Upper lobe of right lung (tissue), 1 donor: ENCODE measurements at regions not wholly inside any gene's neighbourhood (a gene's known extent, or its start where the extent isn't known, plus 50 kb on each side); places are given as distances from the start of the nearest gene placed in this dataset.

Experiments used
- ATAC-seq: fragments of 200-7000 bp; cut with Tn5 transposase; one replicate; pipeline ENCODE4 v1.9.1; 2020; ENCODE audit warnings: mild to moderate bottlenecking, moderate library complexity
- DNase-seq: peaks from one replicate; pipeline ENCODE4 v3.0.0-alpha.2; 2020
- H3K27ac ChIP-seq: fragments of 200-600 bp; one replicate; pipeline ENCODE4 v1.8.0; 2022
- H3K27me3 ChIP-seq: fragments of 200-600 bp; one replicate; pipeline ENCODE4 v1.8.0; 2022; ENCODE audit warnings: mild to moderate bottlenecking
- H3K36me3 ChIP-seq: fragments of 200-600 bp; one replicate; pipeline ENCODE4 v1.8.0; 2022
- H3K4me1 ChIP-seq: fragments of 200-600 bp; one replicate; pipeline ENCODE4 v1.8.0; 2022
- H3K4me3 ChIP-seq: fragments of 200-600 bp; one replicate; pipeline ENCODE4 v1.8.0; 2022; ENCODE audit warnings: mild to moderate bottlenecking
- H3K9me3 ChIP-seq: fragments of 200-600 bp; one replicate; pipeline ENCODE4 v1.8.0; 2022
- CTCF ChIP-seq: fragments of 200-600 bp; IDR thresholded peaks from one replicate; pipeline ENCODE4 v1.8.0; 2022; ENCODE audit warnings: antibody characterized with exemption
- intact Hi-C: fragments of 100-400 bp; cut with DNase I; formaldehyde crosslinking; loops from one replicate; pipeline ENCODE4 v1.11.0; 2022
- donor health status: DM: no; HTN: yes; CAD: no; lungs with severe emphysema.

GRCh38 chr20:52722926-52723688 is 249.1 kb upstream of the TSHZ2 start:
- TF ChIP-seq CTCF, result no peak
- DNase-seq (no peak), ATAC-seq (no peak)
- Histone ChIP-seq H3K4me3 (no peak overlapping the region), H3K9me3 (no peaks in the 10 kb centered on the region), H3K27me3 (no peaks in the 10 kb centered on the region), H3K27ac (no peak overlapping the region), H3K4me1 (no peaks in the 10 kb centered on the region), H3K36me3 (no peaks in the 10 kb centered on the region)
- intact Hi-C loops, result no loop called here

- Histone ChIP-seq H3K27me3 (no peaks in the 10 kb centered on the region), H3K9me3 (no peaks in the 10 kb centered on the region), H3K27ac (no peak overlapping the region), H3K4me3 (no peak overlapping the region), H3K4me1 (no peaks in the 10 kb centered on the region), H3K36me3 (no peaks in the 10 kb centered on the region)
- intact Hi-C loops, result no loop called here
- DNase-seq (no peak), ATAC-seq (no peak)
- no peak for TF ChIP-seq CTCF
Measured at GRCh38 chr20:52708137-52708536, 264.0 kb upstream of the TSHZ2 start.

GRCh38 chr20:52704553-52704952 is 267.6 kb upstream of the TSHZ2 start:
- intact Hi-C loops, result no loop called here
- no peaks in the 10 kb centered on the region for H3K4me1 ChIP-seq
- TF ChIP-seq CTCF, result no peak
- no peaks in the 10 kb centered on the region for H3K27me3 ChIP-seq
- H3K36me3 ChIP-seq, result no peaks in the 10 kb centered on the region
- no peak for ATAC-seq
- DNase-seq, result no peak
- no peaks in the 10 kb centered on the region for H3K9me3 ChIP-seq
- no peak overlapping the region for H3K27ac ChIP-seq
- no peak overlapping the region for H3K4me3 ChIP-seq

- intact Hi-C loops, result no loop called here
- Histone ChIP-seq H3K9me3 (no peaks in the 10 kb centered on the region), H3K27ac (no peak overlapping the region), H3K4me1 (no peaks in the 10 kb centered on the region), H3K36me3 (no peaks in the 10 kb centered on the region), H3K27me3 (peaks cover 6% of the 10 kb centered on the region), H3K4me3 (no peak overlapping the region)
- ATAC-seq (no peak), DNase-seq (no peak)
- no peak for TF ChIP-seq CTCF
Measured at GRCh38 chr20:52688345-52688744, 283.8 kb upstream of the TSHZ2 start.

- Histone ChIP-seq H3K4me3 (no peak overlapping the region), H3K27ac (no peak overlapping the region), H3K27me3 (peaks cover 6% of the 10 kb centered on the region), H3K36me3 (no peaks in the 10 kb centered on the region), H3K4me1 (no peaks in the 10 kb centered on the region), H3K9me3 (no peaks in the 10 kb centered on the region)
- intact Hi-C loops, result no loop called here
- TF ChIP-seq CTCF, result no peak
- DNase-seq (no peak), ATAC-seq (no peak)
Measured at GRCh38 chr20:52684905-52685304, 287.3 kb upstream of the TSHZ2 start.

GRCh38 chr20:52684176-52684575 is 288.0 kb upstream of the TSHZ2 start:
- intact Hi-C loops, result no loop called here
- H3K36me3 ChIP-seq, result no peaks in the 10 kb centered on the region
- H3K4me1 ChIP-seq, result no peaks in the 10 kb centered on the region
- DNase-seq, result no peak
- H3K27ac ChIP-seq, result no peak overlapping the region
- no peak for TF ChIP-seq CTCF
- no peaks in the 10 kb centered on the region for H3K9me3 ChIP-seq
- H3K27me3 ChIP-seq, result peaks cover 6% of the 10 kb centered on the region
- no peak for ATAC-seq
- no peak overlapping the region for H3K4me3 ChIP-seq
